ENCODE measurements at regions not wholly inside any gene's neighbourhood (a gene's known extent, or its start where the extent isn't known, plus 50 kb on each side); places are given as distances from the start of the nearest gene placed in this dataset.

DNA sequence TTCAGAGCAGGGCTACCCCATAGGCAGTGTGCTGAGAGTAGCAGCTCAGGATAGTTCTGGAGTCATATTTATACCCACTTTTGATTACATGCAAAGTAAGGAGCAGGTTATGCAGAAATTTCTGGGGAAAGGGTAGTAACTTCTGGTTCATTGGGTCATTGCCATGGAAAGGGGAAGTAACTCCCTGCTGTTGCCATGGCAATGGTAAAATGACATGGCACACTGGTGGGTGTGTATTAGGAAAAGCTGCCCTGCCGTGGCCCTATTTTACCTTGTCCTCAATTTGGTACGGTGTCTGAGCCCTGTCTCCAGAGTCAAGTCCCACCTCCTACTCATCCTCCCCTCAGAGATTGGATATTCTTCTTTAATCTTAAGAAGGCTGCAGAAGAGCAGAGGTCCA, 526.7 kb upstream of the TYRP1 start:
- TF ChIP-seq POLR2A (IDR thresholded peaks at IDR 0.05) (no peak), CTCF (IDR thresholded peaks at IDR 0.05) (no peak)
- H3K4me3 ChIP-seq = no peak overlapping the region
- H3K9me3 ChIP-seq = no peaks in the 10 kb centered on the region
- no peak overlapping the region for H3K27ac ChIP-seq
- no peaks in the 10 kb centered on the region for H3K4me1 ChIP-seq
- no peak for ATAC-seq
- H3K27me3 ChIP-seq = peaks cover 0 to 5% of the 10 kb centered on the region in 2 donors
- no peak for DNase-seq
- WGBS, 2 donors = 56 to 66% methylated on average over 2 of the region's 2 CpGs
- no peaks in the 10 kb centered on the region for H3K36me3 ChIP-seq (replicated peaks in 1 of 2; ENCODE audit: insufficient read depth in 1 of 2, low read depth in 2 of 2)
- intact Hi-C loops (cut with DNase I) = no loop called here

GRCh38 chr9:12170456-12170855, 522.7 kb upstream of the TYRP1 start:
- Histone ChIP-seq H3K4me3 (no peak overlapping the region), H3K4me1 (no peaks in the 10 kb centered on the region), H3K9me3 (no peaks in the 10 kb centered on the region), H3K27me3 (no peaks in the 10 kb centered on the region), H3K27ac (no peak overlapping the region), H3K36me3 (replicated peaks in 1 of 2; ENCODE audit: insufficient read depth in 1 of 2, low read depth in 2 of 2) (no peaks in the 10 kb centered on the region)
- ATAC-seq = no peak
- intact Hi-C loops (cut with DNase I) = no loop called here
- 77 to 84% methylated on average over 1 of the region's 1 CpG for WGBS, 2 donors
- DNase-seq = no peak
- no peak for TF ChIP-seq POLR2A (IDR thresholded peaks at IDR 0.05)
- no peak for TF ChIP-seq CTCF (IDR thresholded peaks at IDR 0.05)

GRCh38 chr9:12178634-12179033, 514.6 kb upstream of the TYRP1 start:
- H3K4me1 ChIP-seq = no peaks in the 10 kb centered on the region
- ATAC-seq (no peak), DNase-seq (peak in 1 of 4 donors; percentile 7)
- H3K36me3 ChIP-seq (replicated peaks in 1 of 2; ENCODE audit: insufficient read depth in 1 of 2, low read depth in 2 of 2) = no peaks in the 10 kb centered on the region
- intact Hi-C loops (cut with DNase I) = no loop called here
- TF ChIP-seq POLR2A (IDR thresholded peaks at IDR 0.05) (no peak), CTCF (IDR thresholded peaks at IDR 0.05) (no peak)
- H3K9me3 ChIP-seq = no peaks in the 10 kb centered on the region
- 74 to 85% methylated on average over 1 of the region's 1 CpG for WGBS, 2 donors
- no peak overlapping the region for H3K4me3 ChIP-seq
- no peak overlapping the region for H3K27ac ChIP-seq
- no peaks in the 10 kb centered on the region for H3K27me3 ChIP-seq

GRCh38 chr9:12182806-12183205, 510.4 kb upstream of the TYRP1 start:
- no peaks in the 10 kb centered on the region for H3K36me3 ChIP-seq (replicated peaks in 1 of 2; ENCODE audit: insufficient read depth in 1 of 2, low read depth in 2 of 2)
- ATAC-seq (no peak), DNase-seq (no peak)
- no peak overlapping the region for H3K27ac ChIP-seq
- H3K27me3 ChIP-seq = no peaks in the 10 kb centered on the region
- 67 to 79% methylated on average over 1 of the region's 1 CpG for WGBS, 2 donors
- H3K4me1 ChIP-seq = no peaks in the 10 kb centered on the region
- intact Hi-C loops (cut with DNase I) = no loop called here
- no peaks in the 10 kb centered on the region for H3K9me3 ChIP-seq
- no peak overlapping the region for H3K4me3 ChIP-seq
- TF ChIP-seq POLR2A (IDR thresholded peaks at IDR 0.05) (no peak), CTCF (IDR thresholded peaks at IDR 0.05) (no peak)

DNA sequence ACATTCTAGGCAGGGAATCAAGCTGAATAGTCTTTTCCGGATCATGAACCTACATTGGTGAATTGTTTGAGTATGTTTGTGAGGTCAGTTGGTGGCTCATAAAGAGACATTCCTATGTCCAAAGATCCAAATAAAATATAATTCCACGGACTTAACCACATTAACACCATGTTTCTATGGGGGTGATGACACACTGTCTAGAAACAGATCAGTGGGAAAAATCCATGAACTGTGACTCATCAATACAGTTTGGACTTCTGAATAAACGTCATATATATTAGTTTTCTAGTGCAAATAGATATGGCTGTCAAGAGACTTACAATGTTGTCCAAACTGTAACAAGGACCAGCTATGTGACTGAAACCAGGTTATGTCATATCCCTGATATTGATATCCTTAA, 509.9 kb upstream of the TYRP1 start:
- no peaks in the 10 kb centered on the region for H3K4me1 ChIP-seq
- ATAC-seq (no peak), DNase-seq (no peak)
- H3K27me3 ChIP-seq = no peaks in the 10 kb centered on the region
- WGBS, 2 donors = 52 to 58% methylated on average over 3 of the region's 3 CpGs
- no peak overlapping the region for H3K27ac ChIP-seq
- intact Hi-C loops (cut with DNase I) = no loop called here
- H3K4me3 ChIP-seq = no peak overlapping the region
- H3K36me3 ChIP-seq (replicated peaks in 1 of 2; ENCODE audit: insufficient read depth in 1 of 2, low read depth in 2 of 2) = no peaks in the 10 kb centered on the region
- H3K9me3 ChIP-seq = no peaks in the 10 kb centered on the region
- no peak for TF ChIP-seq POLR2A (IDR thresholded peaks at IDR 0.05)
- TF ChIP-seq CTCF (IDR thresholded peaks at IDR 0.05) = no peak

Data from body of pancreas (tissue), 4 donors.